ENCODE measurements at regions not wholly inside any gene's neighbourhood (a gene's known extent, or its start where the extent isn't known, plus 50 kb on each side); places are given as distances from the start of the nearest gene placed in this dataset.

GRCh38 chr15:62878070-62878469, 164.5 kb upstream of the TPM1 start:
- TF ChIP-seq ZBTB7A (IDR thresholded peaks at IDR 0.05; ENCODE audit: low read depth) (no peak), EP300 (IDR thresholded peaks at IDR 0.05; ENCODE audit: borderline replicate concordance) (no peak), EGR1 (IDR thresholded peaks at IDR 0.05) (no peak), TEAD4 (IDR thresholded peaks at IDR 0.05) (no peak), MAX (IDR thresholded peaks at IDR 0.05) (no peak), NFIC (IDR thresholded peaks at IDR 0.05) (no peak), FOXM1 (IDR thresholded peaks at IDR 0.05; ENCODE audit: borderline replicate concordance, low read depth) (no peak), CEBPB (IDR thresholded peaks at IDR 0.05) (no peak), USF1 (IDR thresholded peaks at IDR 0.05) (no peak), RAD21 (IDR thresholded peaks at IDR 0.05; ENCODE audit: low read depth) (no peak), REST (IDR thresholded peaks at IDR 0.05; ENCODE audit: low read depth) (no peak), YY1 (IDR thresholded peaks at IDR 0.05; ENCODE audit: low read depth) (no peak), TCF12 (IDR thresholded peaks at IDR 0.05; ENCODE audit: low read depth) (no peak)

- no peak for TF ChIP-seq MAX (IDR thresholded peaks at IDR 0.05)
- TF ChIP-seq CEBPB (IDR thresholded peaks at IDR 0.05), result no peak
- no peak for TF ChIP-seq REST (IDR thresholded peaks at IDR 0.05; ENCODE audit: low read depth)
- TF ChIP-seq EGR1 (IDR thresholded peaks at IDR 0.05), result no peak
- no peak for TF ChIP-seq ZBTB7A (IDR thresholded peaks at IDR 0.05; ENCODE audit: low read depth)
- TF ChIP-seq TCF12 (IDR thresholded peaks at IDR 0.05; ENCODE audit: low read depth), result no peak
- no peak for TF ChIP-seq USF1 (IDR thresholded peaks at IDR 0.05)
- TF ChIP-seq YY1 (IDR thresholded peaks at IDR 0.05; ENCODE audit: low read depth), result no peak
- no peak for TF ChIP-seq CREB1 (IDR thresholded peaks at IDR 0.05; ENCODE audit: low read depth)
- TF ChIP-seq EP300 (IDR thresholded peaks at IDR 0.05; ENCODE audit: borderline replicate concordance), result no peak
- no peak for TF ChIP-seq RAD21 (IDR thresholded peaks at IDR 0.05; ENCODE audit: low read depth)
- no peak for TF ChIP-seq TAF1 (IDR thresholded peaks at IDR 0.05; ENCODE audit: low read depth)
- no peak for TF ChIP-seq FOXM1 (IDR thresholded peaks at IDR 0.05; ENCODE audit: borderline replicate concordance, low read depth)
- no peak for TF ChIP-seq NFIC (IDR thresholded peaks at IDR 0.05)
- no peak for TF ChIP-seq TEAD4 (IDR thresholded peaks at IDR 0.05)
Measured at GRCh38 chr15:62879770-62880169, 162.8 kb upstream of the TPM1 start.

GRCh38 chr15:62880278-62880677, 162.3 kb upstream of the TPM1 start:
- no peak for TF ChIP-seq MAX (IDR thresholded peaks at IDR 0.05)
- no peak for TF ChIP-seq TAF1 (IDR thresholded peaks at IDR 0.05; ENCODE audit: low read depth)
- TF ChIP-seq TEAD4 (IDR thresholded peaks at IDR 0.05), result no peak
- no peak for TF ChIP-seq CEBPB (IDR thresholded peaks at IDR 0.05)
- TF ChIP-seq RAD21 (IDR thresholded peaks at IDR 0.05; ENCODE audit: low read depth), result no peak
- no peak for TF ChIP-seq YY1 (IDR thresholded peaks at IDR 0.05; ENCODE audit: low read depth)
- TF ChIP-seq EGR1 (IDR thresholded peaks at IDR 0.05), result no peak
- TF ChIP-seq TCF12 (IDR thresholded peaks at IDR 0.05; ENCODE audit: low read depth), result no peak
- no peak for TF ChIP-seq USF1 (IDR thresholded peaks at IDR 0.05)
- TF ChIP-seq EP300 (IDR thresholded peaks at IDR 0.05; ENCODE audit: borderline replicate concordance), result no peak

- TF ChIP-seq TAF1 (IDR thresholded peaks at IDR 0.05; ENCODE audit: low read depth) (no peak), YY1 (IDR thresholded peaks at IDR 0.05; ENCODE audit: low read depth) (no peak), RAD21 (IDR thresholded peaks at IDR 0.05; ENCODE audit: low read depth) (no peak), EGR1 (IDR thresholded peaks at IDR 0.05) (no peak), NFIC (IDR thresholded peaks at IDR 0.05) (no peak), USF1 (IDR thresholded peaks at IDR 0.05) (no peak), CEBPB (IDR thresholded peaks at IDR 0.05) (no peak), TEAD4 (IDR thresholded peaks at IDR 0.05) (no peak), REST (IDR thresholded peaks at IDR 0.05; ENCODE audit: low read depth) (no peak), MAX (IDR thresholded peaks at IDR 0.05) (no peak), TCF12 (IDR thresholded peaks at IDR 0.05; ENCODE audit: low read depth) (no peak)
Measured at GRCh38 chr15:62881056-62881455, 161.5 kb upstream of the TPM1 start.
